ENCODE measurements at regions not wholly inside any gene's neighbourhood (a gene's known extent, or its start where the extent isn't known, plus 50 kb on each side); places are given as distances from the start of the nearest gene placed in this dataset.

GRCh38 chr14:85276161-85276978 is 253.6 kb upstream of the FLRT2 start:
- TF ChIP-seq CTCF (IDR thresholded peaks at IDR 0.05; ENCODE audit: insufficient read depth, low read length) = no peak
- no peak for TF ChIP-seq SPI1 (IDR thresholded peaks at IDR 0.05; ENCODE audit: borderline replicate concordance, low read depth)
- no peak for TF ChIP-seq REST (IDR thresholded peaks at IDR 0.05; ENCODE audit: insufficient replicate concordance, low read depth)
- no peak for TF ChIP-seq GABPA (IDR thresholded peaks at IDR 0.05; ENCODE audit: low read depth)
- TF ChIP-seq POLR2AphosphoS5 (IDR thresholded peaks at IDR 0.05; ENCODE audit: low read depth) = no peak
